ENCODE measurements at regions not wholly inside any gene's neighbourhood (a gene's known extent, or its start where the extent isn't known, plus 50 kb on each side); places are given as distances from the start of the nearest gene placed in this dataset.
A peak's percentile ranks its signal among the peaks of the same experiment; 100 is the strongest.
"Not testable (repeated sequence)": the region's sequence is repeated elsewhere in the genome, so short reads cannot be mapped to it uniquely, and the experiment has no call there.

DNA sequence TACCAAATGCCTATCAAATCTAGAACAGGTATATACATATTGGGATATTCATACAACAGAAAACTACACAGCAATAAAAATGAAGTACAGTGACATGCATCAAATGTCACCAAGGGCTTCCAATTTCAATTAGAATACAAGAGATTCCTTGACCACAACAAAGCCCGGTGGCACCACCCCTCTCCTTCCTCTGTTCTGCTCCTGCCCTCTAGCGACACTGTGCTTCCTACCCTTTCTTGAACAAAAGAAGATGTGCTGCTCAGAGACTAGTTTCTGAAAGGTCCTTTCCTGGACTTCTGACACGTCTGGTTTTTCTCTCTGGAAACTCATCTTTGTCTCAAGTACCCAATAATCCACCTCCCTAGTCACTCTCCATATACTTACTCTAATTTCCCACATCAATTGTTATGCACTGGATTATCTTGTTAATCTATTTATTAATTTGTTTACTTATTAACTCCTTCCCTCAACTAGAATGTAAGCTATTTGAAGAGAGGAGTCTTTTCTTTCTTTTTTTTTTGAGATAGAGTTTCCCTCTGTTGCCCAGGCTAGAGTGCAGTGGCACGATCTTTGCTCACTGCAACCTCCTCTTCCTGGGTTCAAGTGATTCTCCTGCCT lies 70.4 kb upstream of the CTSV start:
- Histone ChIP-seq H3F3A (replicated peaks; ENCODE audit: low read depth) (peaks cover 7% of the 10 kb centered on the region; the same call in 1 of the 2 replicates), H4K20me1 (replicated peaks; ENCODE audit: insufficient read depth) (peaks cover under 1% of the 10 kb centered on the region), H3K27me3 (ENCODE audit: insufficient read depth) (no peaks in the 10 kb centered on the region), H3K4me2 (no peak overlapping the region), H3K4me3 (no peak overlapping the region), H3K27ac (ENCODE audit: low read depth) (peak overlapping the region; percentile 12; the same call in 1 of the 2 replicates), H3K9me2 (ENCODE audit: insufficient read depth) (no peaks in the 10 kb centered on the region), H2AFZ (no peak overlapping the region), H3K4me1 (ENCODE audit: insufficient read depth) (no peaks in the 10 kb centered on the region), H3K79me2 (replicated peaks; ENCODE audit: insufficient read depth) (no peaks in the 10 kb centered on the region), H3K36me3 (ENCODE audit: insufficient read depth) (no peaks in the 10 kb centered on the region)
- Mint-ChIP-seq H3K27me3 (ENCODE audit: insufficient read depth, low read depth, poor library complexity) (peaks cover 4% of the 10 kb centered on the region), H3K27ac (no peak overlapping the region), H3K36me3 (ENCODE audit: low read depth) (peaks cover 4% of the 10 kb centered on the region; the same call in 2 of the 3 replicates), H3K4me1 (peaks cover 7% of the 10 kb centered on the region; the same call in 2 of the 3 replicates), H3K9me3 (no peaks in the 10 kb centered on the region), H3K4me3 (no peak overlapping the region)
- DNase-seq (ENCODE audit: low spot score), result peak; percentile 91
- TF ChIP-seq CTCF (conservative IDR thresholded peaks at IDR 0.05; ENCODE audit: low read depth in 2 of 2) (peak; percentile 76 to 93), CREB1 (CRISPR knock-in tag; IDR thresholded peaks at IDR 0.05; ENCODE audit: low read depth) (no peak), EZH2 (IDR thresholded peaks at IDR 0.05; ENCODE audit: low read depth, unreplicated experiment) (no peak), ZNF114 (CRISPR knock-in tag; IDR thresholded peaks at IDR 0.05) (no peak), EZH2phosphoT487 (IDR thresholded peaks at IDR 0.05; ENCODE audit: unreplicated experiment) (no peak), POLR2AphosphoS5 (IDR thresholded peaks at IDR 0.05; ENCODE audit: low read depth) (no peak), ETS1 (IDR thresholded peaks at IDR 0.05) (no peak), JUNB (IDR thresholded peaks at IDR 0.05; ENCODE audit: unreplicated experiment) (no peak), STAT1 (IDR thresholded peaks at IDR 0.05; ENCODE audit: unreplicated experiment) (no peak)
- peak; percentile 88 for ATAC-seq

- not testable (repeated sequence) for H3K4me2 ChIP-seq; H3K27me3 ChIP-seq (ENCODE audit: insufficient read depth); H3K4me3 Mint-ChIP-seq; DNase-seq (ENCODE audit: low spot score); H4K20me1 ChIP-seq (replicated peaks; ENCODE audit: insufficient read depth); H3K36me3 ChIP-seq (ENCODE audit: insufficient read depth); H3K36me3 Mint-ChIP-seq (ENCODE audit: low read depth); H3K27me3 Mint-ChIP-seq (ENCODE audit: insufficient read depth, low read depth, poor library complexity); ATAC-seq; H3K27ac ChIP-seq (ENCODE audit: low read depth); H3K27ac Mint-ChIP-seq; H3K4me1 ChIP-seq (ENCODE audit: insufficient read depth); H3K79me2 ChIP-seq (replicated peaks; ENCODE audit: insufficient read depth); H3K9me3 Mint-ChIP-seq; H3K9me2 ChIP-seq (ENCODE audit: insufficient read depth); H2AFZ ChIP-seq; H3K4me1 Mint-ChIP-seq; H3K4me3 ChIP-seq; H3F3A ChIP-seq (replicated peaks; ENCODE audit: low read depth)
Observed at GRCh38 chr9:97105220-97105619, 66.3 kb upstream of the CTSV start.

DNA sequence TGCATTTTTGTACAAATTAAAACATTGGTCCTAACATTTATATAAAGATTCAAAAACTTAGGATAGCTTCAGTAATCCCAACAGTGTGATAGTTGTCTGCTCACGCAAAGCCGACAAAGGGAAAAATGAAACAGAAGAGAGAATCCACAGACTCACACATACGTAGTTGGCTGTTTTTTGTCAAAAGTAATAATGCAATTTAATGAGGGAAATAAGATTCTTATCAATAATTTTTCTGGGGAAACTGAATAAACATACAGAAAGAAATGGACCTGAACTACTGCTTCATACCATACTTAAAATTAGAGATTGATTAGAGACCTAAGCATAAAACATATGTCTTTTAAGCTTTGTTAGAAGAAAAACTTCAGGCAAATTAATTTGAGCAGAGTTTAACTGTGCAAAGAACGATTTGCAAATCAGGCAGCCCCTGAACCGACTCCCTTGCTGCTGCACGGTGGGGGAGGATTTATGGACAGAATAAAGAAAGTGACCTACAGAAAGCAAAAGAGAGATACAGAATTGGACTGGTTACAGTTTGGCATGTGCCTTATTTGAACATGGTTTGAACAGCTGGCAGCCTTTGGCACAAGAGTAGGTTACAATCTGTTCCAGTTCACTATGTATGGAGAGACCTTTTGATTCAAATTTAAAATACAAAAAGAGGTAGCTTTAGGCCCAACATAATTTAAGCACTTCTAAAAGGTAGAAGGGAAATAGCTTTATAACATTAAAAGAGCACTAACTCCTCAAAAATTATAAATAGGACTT lies 64.9 kb upstream of the CTSV start:
- H3K36me3 ChIP-seq (ENCODE audit: insufficient read depth); H3K36me3 Mint-ChIP-seq (ENCODE audit: low read depth); H3K9me2 ChIP-seq (ENCODE audit: insufficient read depth); DNase-seq (ENCODE audit: low spot score); H3K27ac Mint-ChIP-seq; H2AFZ ChIP-seq; H3K4me3 Mint-ChIP-seq; H3K27me3 Mint-ChIP-seq (ENCODE audit: insufficient read depth, low read depth, poor library complexity); H3K4me1 Mint-ChIP-seq; H4K20me1 ChIP-seq (replicated peaks; ENCODE audit: insufficient read depth); H3K79me2 ChIP-seq (replicated peaks; ENCODE audit: insufficient read depth); H3K27me3 ChIP-seq (ENCODE audit: insufficient read depth); H3K9me3 Mint-ChIP-seq; H3K4me3 ChIP-seq; H3F3A ChIP-seq (replicated peaks; ENCODE audit: low read depth); H3K27ac ChIP-seq (ENCODE audit: low read depth); ATAC-seq; H3K4me1 ChIP-seq (ENCODE audit: insufficient read depth); H3K4me2 ChIP-seq: not testable (repeated sequence)

DNA sequence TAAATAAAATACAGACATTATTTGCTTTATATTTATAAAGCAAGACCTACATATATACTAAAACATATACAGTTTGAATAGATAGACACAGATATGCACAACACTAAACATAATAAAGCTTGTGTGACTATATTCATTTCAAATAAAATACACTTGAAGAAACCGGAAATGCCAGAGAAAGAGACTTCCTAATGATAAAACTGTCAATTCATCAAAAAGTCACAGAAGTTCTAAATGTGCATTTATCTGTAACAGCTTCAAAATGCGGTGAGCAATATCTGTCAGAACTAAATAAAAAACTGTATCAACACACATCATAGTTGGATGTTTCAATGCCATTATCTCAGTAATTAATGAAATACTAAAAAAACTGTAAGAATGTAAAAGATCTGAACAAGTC lies 60.6 kb upstream of the CTSV start:
- H3K4me3 ChIP-seq; H3K4me1 ChIP-seq (ENCODE audit: insufficient read depth); H3K9me2 ChIP-seq (ENCODE audit: insufficient read depth); H3K4me3 Mint-ChIP-seq; H3K27me3 Mint-ChIP-seq (ENCODE audit: insufficient read depth, low read depth, poor library complexity); H3K36me3 Mint-ChIP-seq (ENCODE audit: low read depth); H3K79me2 ChIP-seq (replicated peaks; ENCODE audit: insufficient read depth); DNase-seq (ENCODE audit: low spot score); ATAC-seq; H3K9me3 Mint-ChIP-seq; H3F3A ChIP-seq (replicated peaks; ENCODE audit: low read depth); H3K27ac ChIP-seq (ENCODE audit: low read depth); H3K4me2 ChIP-seq; H2AFZ ChIP-seq; H3K27ac Mint-ChIP-seq; H3K4me1 Mint-ChIP-seq; H4K20me1 ChIP-seq (replicated peaks; ENCODE audit: insufficient read depth); H3K36me3 ChIP-seq (ENCODE audit: insufficient read depth); H3K27me3 ChIP-seq (ENCODE audit: insufficient read depth): not testable (repeated sequence)
